Lower leg skin (tissue), 4 donors: ENCODE measurements at regions not wholly inside any gene's neighbourhood (a gene's known extent, or its start where the extent isn't known, plus 50 kb on each side); places are given as distances from the start of the nearest gene placed in this dataset.

Experiments used
- DNase-seq, 2 donors: peaks; one replicate each; pipeline ENCODE4 v3.0.0-alpha.2; 2019; ENCODE audit warnings: low spot score in 2 of 2
- H3K4me3 ChIP-seq: fragments of 200-600 bp; sonication (generic); 2 replicates; pipeline ENCODE4 v1.5.1; 2017; ENCODE audit warnings: mild to moderate bottlenecking, low read depth; ENCODE audit not compliant: poor library complexity, severe bottlenecking
- CTCF ChIP-seq, 3 donors: fragments of 450-650 bp; IDR thresholded peaks; one replicate each; pipeline ENCODE4 v1.5.1; 2016; ENCODE audit warnings: antibody characterized with exemption in 3 of 3, mild to moderate bottlenecking in 3 of 3, moderate library complexity in 2 of 3
- POLR2A ChIP-seq, 2 donors: fragments of 450-650 bp; IDR thresholded peaks; one replicate each; pipeline ENCODE4 v1.6.1; 2016 to 2017; ENCODE audit warnings: antibody characterized with exemption in 2 of 2, mild to moderate bottlenecking in 1 of 2, moderate library complexity in 1 of 2
- WGBS, 2 donors: methylation state at CpG; one replicate each; pipeline ENCODE4 v1.1.5; 2018; 5-methylcytosine and 5-hydroxymethylcytosine counted together
- intact Hi-C: fragments of 100-400 bp; cut with DNase I; formaldehyde crosslinking; loops from one replicate; pipeline ENCODE4 v1.15.0; 2023; ENCODE audit warnings: low total_unique reads

DNA sequence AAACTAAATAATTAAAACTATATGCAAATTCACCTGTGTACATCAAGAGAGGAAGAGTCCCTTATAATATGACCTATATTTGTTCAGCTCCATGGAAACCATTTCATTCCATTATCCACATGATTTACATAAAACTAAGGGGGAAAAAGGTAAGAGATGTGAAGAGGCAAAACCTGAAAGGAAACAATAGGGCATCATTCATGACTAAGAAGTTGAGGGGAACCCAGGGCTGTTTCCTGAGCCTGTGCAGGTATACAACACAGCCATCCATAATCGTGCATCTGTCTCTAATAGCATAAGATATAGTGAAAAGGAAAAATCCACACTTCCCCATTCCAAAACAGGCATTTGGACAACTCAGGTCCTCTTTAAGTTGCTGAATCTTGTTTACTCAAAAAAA lies 151.3 kb downstream of the NR4A2 start:
- intact Hi-C loops, result no loop called here
- DNase-seq, result no peak
- TF ChIP-seq POLR2A (IDR thresholded peaks at IDR 0.05) (no peak), CTCF (IDR thresholded peaks at IDR 0.05) (no peak)
- 44 to 72% methylated on average over 1 of the region's 1 CpG for WGBS, 2 donors
- H3K4me3 ChIP-seq, result no peak overlapping the region

DNA sequence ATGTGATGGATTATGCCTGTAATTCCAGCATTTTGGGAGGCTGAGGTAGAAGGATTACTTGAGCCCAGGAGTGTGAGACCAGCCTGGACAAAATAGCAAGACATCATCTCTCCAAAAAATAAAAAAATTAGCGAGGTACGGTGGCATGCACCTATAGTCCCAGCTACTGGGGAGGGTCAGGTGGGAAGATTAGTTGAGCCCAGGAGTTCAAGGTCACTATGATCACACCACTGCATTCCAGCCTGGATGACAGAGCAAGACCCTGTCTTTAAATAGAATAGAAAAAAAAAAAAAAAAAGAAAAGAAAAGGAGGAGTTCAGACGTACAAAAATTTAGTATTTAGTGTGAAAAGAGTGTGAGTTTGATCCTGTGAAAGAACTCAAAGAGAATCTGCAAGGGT lies 154.9 kb downstream of the NR4A2 start:
- H3K4me3 ChIP-seq, result no peak overlapping the region
- DNase-seq, result no peak
- intact Hi-C loops, result no loop called here
- TF ChIP-seq CTCF (IDR thresholded peaks at IDR 0.05) (no peak), POLR2A (IDR thresholded peaks at IDR 0.05) (no peak)
- 92% methylated on average over 3 of the region's 3 CpGs for WGBS, 2 donors

- intact Hi-C loops, result no loop called here
- TF ChIP-seq POLR2A (IDR thresholded peaks at IDR 0.05), result no peak
- TF ChIP-seq CTCF (IDR thresholded peaks at IDR 0.05), result no peak
- DNase-seq, result no peak
- H3K4me3 ChIP-seq, result no peak overlapping the region
- WGBS, 2 donors, result 84 to 85% methylated on average over 2 of the region's 2 CpGs
Observed at GRCh38 chr2:156175946-156176345, 156.6 kb downstream of the NR4A2 start.

DNA sequence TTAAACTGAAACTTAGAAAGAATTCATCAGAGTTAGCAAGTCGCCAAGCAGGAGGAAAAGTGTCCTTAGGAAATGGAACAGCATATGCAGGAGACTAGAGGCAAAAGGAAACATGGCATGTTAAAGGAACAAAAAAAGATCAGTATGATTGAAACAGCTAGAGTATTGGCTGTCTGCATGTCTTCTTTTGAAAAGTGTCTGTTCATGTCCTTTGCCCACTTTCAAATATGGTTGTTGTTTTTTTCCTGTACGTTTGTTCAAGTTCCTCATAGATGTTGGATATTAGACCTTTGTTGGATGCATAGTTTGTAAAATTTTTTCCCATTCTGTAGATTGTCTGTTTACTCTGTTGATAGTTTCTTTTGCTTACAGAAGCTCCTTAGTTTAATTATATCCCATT lies 161.6 kb downstream of the NR4A2 start:
- intact Hi-C loops, result no loop called here
- H3K4me3 ChIP-seq, result no peak overlapping the region
- DNase-seq, result no peak
- WGBS, 2 donors, result 79 to 82% methylated on average over 2 of the region's 2 CpGs
- TF ChIP-seq CTCF (IDR thresholded peaks at IDR 0.05), result no peak
- no peak for TF ChIP-seq POLR2A (IDR thresholded peaks at IDR 0.05)

DNA sequence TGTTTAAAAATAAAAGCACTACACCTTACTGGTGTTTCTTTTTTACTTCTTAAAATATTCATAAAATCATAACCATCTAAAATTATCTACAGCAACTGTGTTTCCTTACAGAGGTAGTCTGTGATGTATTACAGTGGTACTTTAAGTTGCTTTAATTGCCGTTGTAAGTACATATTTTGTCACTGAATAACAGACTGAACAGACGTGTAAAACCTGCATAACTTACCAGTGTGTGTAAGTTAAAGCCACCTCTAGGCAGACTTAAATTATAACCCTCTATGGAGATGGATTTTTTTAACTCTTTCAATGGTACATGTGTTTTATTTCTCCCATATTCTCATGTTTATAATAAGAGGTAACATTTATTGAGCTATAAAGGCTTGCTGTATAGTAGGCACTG lies 166.8 kb downstream of the NR4A2 start:
- no peak overlapping the region for H3K4me3 ChIP-seq
- intact Hi-C loops, result no loop called here
- WGBS, 2 donors, result 39 to 47% methylated on average over 2 of the region's 2 CpGs
- DNase-seq, result no peak
- no peak for TF ChIP-seq POLR2A (IDR thresholded peaks at IDR 0.05)
- TF ChIP-seq CTCF (IDR thresholded peaks at IDR 0.05), result no peak

GRCh38 chr2:156164091-156164720 lies 168.3 kb downstream of the NR4A2 start:
- 87 to 90% methylated on average over 7 of the region's 7 CpGs for WGBS, 2 donors
- TF ChIP-seq POLR2A (IDR thresholded peaks at IDR 0.05) (no peak), CTCF (IDR thresholded peaks at IDR 0.05) (no peak)
- intact Hi-C loops, result no loop called here
- H3K4me3 ChIP-seq, result no peak overlapping the region
- no peak for DNase-seq
